HG02642 (cell line): ENCODE measurements at regions not wholly inside any gene's neighbourhood (a gene's known extent, or its start where the extent isn't known, plus 50 kb on each side); places are given as distances from the start of the nearest gene placed in this dataset.
"Not testable (repeated sequence)": the region's sequence is repeated elsewhere in the genome, so short reads cannot be mapped to it uniquely, and the experiment has no call there.

Experiments used
- ATAC-seq: cut with Tn5 transposase; IDR thresholded peaks from one replicate; pipeline ENCODE4 v1.9.1; 2021; ENCODE audit warnings: mild to moderate bottlenecking; ENCODE audit not compliant: unreplicated experiment, poor library complexity

DNA sequence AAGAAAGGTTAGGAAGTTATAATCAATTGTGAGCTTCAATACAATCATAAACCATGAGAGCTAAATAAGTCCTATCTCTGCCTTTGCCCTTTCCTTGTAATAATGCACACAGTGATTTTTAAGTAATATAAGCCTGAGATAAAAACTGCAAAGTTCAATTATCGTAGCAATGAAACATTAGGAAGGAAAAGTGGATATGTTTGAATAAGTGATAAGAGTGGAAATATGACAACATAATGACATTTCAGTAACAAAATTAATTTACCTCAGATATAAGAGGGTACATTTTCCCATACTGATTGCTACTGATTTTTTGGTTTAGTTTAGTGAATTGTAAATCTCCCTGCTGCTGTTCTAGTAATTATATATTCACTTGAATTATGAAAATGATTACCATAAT lies 164.2 kb upstream of the FANCL start:
- ATAC-seq: no peak

DNA sequence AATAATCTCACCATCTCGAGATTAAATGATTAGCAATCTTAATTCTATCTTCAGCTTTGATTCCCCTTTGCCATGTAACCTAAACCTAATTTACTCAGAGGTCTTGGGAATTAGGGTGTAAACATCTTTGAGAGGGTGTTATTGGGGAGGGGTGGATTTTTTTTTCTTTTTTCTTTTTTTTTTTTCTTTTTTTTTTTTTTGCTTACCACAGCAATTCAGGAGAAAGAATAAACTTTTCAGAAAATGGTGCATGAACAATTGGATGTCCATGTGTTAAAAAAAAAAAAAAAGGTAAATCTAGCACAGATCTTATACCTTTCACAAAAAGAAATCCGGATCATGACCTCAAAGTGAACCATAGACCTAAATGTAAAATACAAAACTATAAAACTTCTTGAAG lies 160.8 kb upstream of the FANCL start:
- ATAC-seq: no peak

DNA sequence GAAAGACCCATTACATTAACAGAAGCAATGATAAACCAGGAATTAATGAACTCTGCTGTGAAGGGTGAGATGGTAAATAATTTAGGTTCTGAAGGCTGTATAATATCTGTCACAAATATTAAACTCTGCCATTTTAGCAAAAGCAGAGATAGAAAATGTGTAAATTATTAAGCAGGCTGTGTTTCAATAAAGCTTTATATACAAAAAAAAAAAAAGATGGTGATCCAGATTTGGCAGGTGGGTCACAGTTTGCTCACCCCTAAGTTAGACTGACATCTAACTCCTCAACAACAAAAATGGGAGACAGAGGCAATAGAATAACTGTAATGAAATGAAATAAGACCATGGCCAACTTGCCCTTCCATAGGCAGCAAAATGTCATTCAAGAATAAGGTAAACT lies 157.3 kb upstream of the FANCL start:
- no peak for ATAC-seq

DNA sequence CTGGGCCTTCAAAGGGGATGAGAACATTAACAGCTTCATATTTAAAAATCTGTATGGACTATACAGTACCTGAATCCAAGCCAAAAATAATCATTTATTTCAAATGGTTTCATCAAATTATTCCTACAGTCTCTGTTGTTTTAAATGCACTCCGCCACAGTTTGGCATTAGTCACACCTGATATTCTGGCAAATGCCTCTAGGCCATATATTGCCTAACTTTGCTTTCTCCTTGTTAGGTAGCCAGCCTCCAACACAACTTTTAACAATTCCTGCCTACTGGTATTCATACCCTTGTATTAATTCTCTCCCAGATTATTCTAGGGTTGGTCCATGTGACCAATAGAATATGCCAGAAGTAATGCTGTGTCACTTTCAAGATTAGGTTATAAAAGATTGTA lies 146.6 kb upstream of the FANCL start:
- ATAC-seq: no peak

DNA sequence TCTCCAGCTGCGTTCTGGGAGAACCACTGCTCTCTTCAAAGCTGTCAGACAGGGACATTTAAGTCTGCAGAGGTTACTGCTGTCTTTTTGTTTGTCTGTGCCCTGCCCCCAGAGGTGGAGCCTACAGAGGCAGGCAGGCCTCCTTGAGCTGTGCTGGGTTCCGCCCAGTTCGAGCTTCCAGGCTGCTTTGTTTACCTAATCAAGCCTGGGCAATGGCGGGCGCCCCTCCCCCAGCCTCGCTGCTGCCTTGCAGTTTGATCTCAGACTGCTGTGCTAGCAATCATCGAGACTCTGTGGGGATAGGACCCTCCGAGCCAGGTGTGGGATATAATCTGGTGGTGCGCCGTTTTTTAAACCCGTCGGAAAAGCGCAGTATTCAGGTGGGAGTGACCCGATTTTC lies 145.8 kb upstream of the FANCL start:
- ATAC-seq: not testable (repeated sequence)

DNA sequence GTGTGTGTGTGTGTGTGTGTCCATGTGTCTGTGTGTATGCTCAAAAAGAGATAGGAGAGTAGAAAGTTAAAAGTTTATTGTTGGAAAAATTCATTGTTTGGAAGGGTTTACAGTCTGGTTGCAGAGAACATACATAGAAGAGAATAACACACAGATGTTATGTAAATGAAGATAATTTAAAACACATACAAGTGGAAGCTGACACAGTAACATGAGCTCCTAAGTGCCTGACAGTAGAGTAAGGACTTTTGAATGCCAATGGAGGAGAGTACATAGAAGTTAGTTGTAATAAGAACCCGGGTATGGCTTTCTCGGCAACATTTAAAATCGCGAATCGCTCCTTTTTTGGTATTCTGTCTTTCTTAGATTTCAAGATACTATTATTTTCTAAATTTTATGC lies 137.0 kb upstream of the FANCL start:
- ATAC-seq: no peak

DNA sequence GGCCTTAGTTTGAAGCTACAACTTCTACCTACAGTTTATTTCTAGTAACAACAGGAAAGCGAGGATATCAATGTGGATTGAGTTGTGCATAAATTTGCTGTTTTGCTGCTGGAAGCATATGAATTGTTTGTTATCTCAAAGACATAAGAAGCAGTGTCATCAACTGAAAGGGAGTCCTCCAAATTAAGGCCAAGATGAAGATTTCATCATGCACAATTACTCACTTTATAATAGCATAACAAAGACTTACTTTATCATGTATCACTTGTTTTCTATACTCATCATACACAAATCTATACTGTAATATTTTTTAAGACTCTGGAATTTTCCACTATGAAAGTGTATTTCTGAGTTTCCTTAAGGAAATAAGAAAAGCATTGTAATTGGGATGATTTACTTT lies 136.1 kb upstream of the FANCL start:
- ATAC-seq: no peak

DNA sequence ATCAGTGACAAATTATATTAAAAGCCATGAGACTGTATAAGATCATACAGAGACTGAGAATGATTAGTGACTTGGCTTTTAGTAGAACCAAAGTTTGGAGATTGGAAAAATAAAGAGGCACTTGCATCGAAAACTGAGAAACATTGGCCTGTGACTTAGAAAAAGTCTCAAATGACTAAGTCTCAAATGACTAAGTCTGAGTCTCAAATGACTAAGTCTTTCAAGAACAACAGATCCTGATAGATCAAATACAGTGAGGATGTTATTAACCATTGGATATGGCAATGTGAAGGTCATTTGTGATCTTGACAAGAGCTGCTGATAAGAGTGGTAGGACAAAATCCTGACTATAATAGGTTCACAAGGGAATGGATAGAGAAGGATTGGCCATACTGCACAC lies 135.5 kb upstream of the FANCL start:
- ATAC-seq: peak; percentile 52

DNA sequence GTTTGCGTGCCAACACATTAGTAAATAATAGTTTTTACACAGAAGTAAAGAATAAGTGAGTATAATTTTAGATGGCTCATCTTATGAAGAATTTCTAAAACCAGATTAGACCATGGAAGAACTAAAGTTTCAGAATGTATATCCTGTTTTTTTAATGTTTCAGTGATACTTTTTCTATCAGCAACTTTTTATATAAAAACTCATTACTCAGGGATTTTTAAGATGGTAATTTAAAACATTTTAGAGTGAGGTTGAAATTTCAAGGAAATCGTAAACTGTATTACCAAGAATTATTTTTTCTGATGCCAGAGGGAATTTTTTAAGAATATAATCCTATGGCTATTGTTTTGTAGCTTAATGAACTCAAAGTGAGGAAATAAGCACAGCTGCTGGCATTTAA lies 128.5 kb upstream of the FANCL start:
- no peak for ATAC-seq

DNA sequence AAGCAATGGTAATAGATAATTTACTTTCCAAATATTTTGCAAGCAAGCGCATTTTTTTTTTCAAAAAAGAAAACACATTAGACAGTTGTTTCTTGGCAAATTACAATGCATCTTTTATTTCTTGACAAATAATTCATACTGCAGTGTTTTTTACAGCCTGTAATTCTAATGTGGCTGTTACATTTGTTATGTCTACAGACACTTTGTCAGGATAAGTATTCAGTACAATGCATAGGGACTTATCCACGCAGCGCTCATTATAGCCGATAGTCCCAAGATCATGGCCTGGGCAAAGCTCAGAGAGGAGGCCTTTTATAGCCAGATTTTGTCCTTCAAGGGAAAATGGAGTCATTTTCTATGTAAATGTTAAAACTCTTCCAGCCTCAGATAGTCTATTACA lies 123.0 kb upstream of the FANCL start:
- ATAC-seq: no peak

DNA sequence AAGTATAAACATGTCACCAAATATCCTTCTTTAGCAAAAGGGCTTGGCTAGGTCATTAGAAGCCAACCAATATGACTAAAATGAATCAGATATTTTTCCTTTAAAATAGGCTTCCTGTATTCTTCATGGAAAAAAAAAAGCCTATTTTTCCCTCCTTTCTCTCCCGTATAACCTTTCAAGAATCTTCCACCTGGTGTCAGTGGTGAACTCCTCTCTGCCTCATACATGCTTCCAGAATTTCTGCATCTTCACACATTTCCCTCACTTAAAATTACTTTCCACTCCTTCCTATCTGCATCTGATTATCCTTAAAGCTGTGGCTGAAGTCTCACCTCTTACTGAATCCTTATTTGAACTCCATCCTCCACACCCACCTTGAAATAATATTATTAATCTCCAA lies 116.9 kb upstream of the FANCL start:
- ATAC-seq: no peak

DNA sequence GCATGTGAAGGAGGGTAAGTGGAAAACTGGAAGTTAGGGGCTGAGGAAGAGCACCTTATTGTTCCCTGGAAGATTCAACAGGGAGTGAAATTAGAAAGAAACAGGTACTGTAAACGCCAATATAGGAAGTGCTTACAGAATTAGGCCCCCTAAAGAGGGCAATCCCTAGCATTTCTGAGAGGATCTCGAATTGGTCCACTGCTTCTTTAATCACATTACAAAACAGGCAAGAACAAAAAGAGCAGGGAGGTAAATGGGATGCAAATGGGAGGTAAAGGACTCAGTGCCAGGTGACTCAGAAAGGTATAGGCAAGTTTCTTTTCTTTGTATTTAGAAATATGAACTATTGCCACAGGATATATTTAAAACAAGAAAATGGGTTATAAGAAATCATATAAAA lies 116.4 kb upstream of the FANCL start:
- ATAC-seq: no peak

DNA sequence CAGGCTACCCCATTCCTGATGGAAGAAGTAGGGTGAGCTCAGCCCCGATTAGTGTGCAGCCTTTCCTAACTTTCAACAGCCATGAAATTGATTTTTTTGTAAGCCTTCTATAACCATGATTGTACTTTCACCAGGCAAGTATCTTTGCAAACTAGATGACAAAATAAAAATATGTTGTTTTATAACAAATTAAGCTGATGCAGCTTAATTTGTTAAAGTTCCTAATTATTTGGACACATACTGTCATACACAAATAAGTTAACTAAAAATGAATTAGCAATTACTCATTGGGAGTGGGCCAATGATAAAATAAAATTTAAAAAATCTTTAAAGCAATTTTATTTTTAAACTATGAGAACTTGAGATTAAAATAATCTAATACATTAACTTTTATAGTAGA lies 113.1 kb upstream of the FANCL start:
- ATAC-seq: no peak

DNA sequence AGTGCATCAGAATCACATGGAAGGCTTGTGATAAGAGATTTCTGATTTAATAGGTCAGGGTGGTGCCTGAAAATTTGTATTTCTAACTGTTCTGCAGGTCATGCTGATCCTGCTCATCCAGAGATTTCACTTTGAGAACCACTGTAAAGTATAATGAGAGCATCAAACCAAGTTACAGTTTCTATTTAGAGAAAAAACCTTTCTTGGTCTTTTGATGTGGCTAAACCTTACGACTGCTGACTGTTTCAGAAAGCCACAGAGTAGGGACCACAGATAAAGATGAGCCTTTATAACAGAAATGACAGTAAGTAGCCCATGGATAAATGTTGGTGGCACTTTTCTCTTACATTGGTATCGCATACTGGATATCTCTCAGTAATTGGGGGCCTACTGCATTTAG lies 109.4 kb upstream of the FANCL start:
- peak; percentile 91 for ATAC-seq

DNA sequence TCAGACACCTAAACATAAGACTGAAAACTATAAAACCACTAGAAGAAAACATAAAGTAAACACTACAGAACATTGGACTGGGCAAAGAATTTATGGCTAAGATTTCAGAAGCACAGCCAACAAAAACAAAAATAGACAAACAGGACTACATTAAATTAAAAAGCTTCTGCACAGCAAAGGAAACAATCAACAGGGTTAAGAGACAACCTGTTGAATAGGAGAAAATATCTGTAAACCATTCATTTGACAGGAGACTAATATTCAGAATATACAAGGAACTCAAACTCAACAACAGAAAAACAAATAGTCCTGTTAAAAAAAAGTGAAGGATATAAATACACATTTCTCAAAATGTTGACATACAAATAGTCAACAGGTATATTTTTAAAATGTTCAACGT lies 106.7 kb upstream of the FANCL start:
- no peak for ATAC-seq

DNA sequence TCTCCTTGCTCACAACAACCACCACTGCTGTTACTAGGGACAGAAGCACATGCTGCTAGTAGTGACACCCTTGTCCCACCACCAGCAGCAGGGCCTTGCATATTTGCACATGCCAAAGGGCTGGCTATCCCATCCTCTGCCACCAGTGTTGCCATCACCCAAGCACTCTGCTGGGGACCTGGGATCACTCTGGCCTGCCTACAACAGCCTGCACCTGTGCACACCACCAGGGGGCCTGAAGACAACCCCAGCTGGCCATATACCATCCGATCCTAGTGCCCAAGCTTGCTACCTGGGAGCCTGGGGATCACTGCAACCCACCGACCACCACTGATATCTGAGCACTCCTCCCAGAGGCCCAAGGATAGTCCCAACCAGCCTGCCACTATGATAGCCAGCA lies 99.9 kb upstream of the FANCL start:
- ATAC-seq: no peak

DNA sequence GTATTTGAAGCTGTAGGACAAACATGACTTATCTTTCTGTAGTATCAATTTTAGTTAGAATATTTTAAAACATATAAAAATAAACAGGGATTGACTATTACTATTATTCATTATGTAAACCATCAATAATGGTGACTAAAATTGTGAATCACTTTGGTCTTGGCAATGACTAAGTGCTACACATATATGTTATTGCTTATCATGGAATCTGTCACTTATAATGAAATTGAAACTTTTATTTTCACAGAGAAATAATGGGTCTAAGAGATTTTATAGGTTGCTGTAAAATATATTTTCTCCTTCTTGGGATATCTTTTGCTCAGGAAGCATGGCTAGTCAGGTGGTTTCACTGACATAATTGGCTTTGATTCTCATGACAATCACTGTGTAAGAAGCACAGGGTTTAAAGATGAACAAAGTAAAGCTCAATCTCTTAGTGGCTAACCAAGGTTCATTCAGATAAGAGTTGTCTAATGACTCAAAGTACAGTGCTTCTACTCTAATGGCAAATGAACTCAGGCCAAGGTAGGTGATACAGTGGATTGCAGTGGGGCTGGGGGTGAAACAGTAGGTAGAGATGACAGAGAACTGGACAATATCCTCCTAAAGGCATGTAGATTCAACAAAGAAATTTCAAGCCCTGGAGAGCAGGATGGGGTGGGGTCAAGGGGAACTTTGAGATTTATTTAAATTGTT lies 98.6 kb upstream of the FANCL start:
- no peak for ATAC-seq

DNA sequence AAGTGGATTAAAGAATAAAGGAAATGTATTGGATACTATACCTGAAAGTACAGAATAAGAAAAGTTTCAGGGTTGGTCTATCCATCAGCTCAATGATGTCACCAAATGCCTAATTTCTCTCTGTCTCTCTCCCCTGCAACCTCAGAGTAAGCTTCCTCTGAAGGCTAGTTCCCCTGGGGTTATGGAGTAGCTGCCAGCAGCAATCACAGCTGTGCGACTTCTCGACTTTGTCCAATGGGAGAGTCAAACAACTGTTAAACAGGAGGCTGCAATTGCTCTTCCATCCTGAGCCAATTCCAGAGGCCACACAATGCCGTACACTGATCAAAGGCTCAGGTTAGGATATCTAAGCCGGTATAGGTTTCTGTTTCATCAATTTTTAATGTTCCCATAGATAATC lies 95.3 kb upstream of the FANCL start:
- no peak for ATAC-seq

DNA sequence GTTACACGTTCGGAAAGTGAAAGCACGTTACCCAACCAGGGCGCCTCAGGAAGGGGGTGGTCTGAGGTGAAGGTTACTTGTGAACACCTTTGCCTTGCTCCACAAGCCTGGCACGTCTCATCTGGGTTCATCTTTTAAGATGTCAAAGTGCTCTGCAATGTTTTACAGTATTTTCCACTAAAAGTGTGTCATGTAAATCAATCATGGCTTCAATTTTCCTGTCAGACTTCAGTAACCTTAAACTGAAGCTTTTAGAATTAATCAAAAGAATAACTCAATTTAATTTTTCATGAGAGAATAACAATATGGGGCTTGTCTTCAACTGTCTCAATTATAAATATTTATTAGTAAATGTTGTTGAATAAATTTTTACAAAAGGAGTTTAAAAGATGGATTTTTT lies 93.3 kb upstream of the FANCL start:
- ATAC-seq: no peak

DNA sequence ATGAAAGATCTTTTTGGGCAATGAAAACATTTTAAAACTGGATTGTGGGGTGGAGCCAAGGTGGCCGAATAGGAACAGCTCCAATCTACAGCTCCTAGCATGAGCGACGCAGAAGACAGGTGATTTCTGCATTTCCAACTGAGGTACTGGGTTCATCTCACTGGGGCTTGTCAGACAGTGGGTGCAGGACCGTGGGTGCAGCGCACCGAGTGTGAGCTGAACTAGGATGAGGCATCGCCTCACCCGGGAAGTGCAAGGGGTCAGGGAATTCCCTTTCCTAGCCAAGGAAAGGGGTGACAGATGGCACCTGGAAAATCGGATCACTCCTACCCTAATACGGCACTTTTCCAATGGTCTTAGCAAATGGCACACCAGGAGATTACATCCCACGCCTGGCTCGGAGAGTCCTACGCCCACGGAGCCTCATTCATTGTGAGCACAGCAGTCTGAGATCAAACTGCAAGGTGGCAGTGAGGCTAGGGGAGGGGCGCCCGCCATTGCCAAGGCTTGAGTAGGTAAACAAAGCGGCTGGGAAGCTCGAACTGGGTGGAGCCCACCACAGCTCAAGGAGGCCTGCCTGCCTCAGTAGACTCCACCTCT lies 84.3 kb upstream of the FANCL start:
- ATAC-seq: not testable (repeated sequence)

DNA sequence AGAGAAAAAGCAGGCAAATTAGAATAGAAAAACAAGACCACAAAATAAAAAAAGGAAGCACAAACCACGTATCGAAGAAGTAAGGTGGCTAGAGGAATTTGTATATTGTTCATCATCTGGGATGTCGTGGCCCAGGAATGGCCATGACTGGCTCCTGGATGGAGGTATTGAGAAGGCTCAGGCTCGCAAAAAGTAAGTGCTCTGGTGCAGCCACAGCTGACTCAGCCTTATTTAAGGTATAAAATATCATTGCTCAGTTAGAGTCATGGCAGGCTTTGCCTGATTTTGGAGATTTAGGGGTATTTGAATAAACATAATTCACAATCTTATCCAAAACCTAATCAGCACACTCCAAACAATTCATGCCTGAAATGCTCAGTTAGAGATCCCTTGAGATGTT lies 78.4 kb upstream of the FANCL start:
- no peak for ATAC-seq

DNA sequence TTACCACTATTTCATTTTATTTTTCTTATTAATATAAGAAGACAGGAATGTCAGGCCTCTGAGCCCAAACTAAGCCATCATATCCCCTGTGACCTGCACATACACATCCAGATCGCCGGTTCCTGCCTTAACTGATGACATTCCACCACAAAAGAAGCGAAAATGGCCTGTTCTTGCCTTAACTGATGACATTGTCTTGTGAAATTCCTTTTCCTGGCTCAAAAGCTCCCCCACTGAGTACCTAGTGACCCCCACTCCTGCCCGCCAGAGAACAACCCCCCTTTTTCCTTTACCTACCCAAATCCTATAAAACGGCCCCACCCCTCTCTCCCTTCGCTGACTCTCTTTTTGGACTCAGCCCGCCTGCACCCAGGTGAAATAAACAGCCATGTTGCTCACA lies 77.8 kb upstream of the FANCL start:
- ATAC-seq: not testable (repeated sequence)

DNA sequence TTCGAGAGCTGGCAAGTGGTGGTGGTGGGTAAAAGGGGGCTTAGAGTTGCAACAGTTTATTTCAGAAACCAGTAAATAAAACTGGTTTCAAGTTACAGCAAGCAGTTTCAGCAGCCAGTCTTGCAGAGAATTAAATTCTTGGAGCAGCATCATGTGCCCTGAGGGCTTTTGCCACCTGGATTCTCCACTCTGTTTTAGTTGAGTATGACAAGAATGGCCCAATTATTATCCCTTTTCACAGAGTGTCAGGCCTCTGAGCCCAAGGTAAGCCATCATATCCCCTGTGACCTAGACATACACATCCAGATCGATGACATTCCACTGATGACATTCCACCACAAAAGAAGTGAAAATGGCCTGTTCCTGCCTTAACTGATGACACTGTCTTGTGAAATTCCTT lies 72.8 kb upstream of the FANCL start:
- no peak for ATAC-seq
